HG03457 (cell line): ENCODE measurements at regions not wholly inside any gene's neighbourhood (a gene's known extent, or its start where the extent isn't known, plus 50 kb on each side); places are given as distances from the start of the nearest gene placed in this dataset.

ENCODE experiments used
- ATAC-seq: cut with Tn5 transposase; IDR thresholded peaks from one replicate; pipeline ENCODE4 v1.9.1; 2021; ENCODE audit warnings: moderate number of reproducible peaks; ENCODE audit not compliant: unreplicated experiment

GRCh38 chr9:80952363-80952922 lies 736.9 kb downstream of the TLE1 start:
- no peak for ATAC-seq

- ATAC-seq: no peak
These were observed 737.7 kb downstream of the TLE1 start for GRCh38 chr9:80951675-80952074.

DNA sequence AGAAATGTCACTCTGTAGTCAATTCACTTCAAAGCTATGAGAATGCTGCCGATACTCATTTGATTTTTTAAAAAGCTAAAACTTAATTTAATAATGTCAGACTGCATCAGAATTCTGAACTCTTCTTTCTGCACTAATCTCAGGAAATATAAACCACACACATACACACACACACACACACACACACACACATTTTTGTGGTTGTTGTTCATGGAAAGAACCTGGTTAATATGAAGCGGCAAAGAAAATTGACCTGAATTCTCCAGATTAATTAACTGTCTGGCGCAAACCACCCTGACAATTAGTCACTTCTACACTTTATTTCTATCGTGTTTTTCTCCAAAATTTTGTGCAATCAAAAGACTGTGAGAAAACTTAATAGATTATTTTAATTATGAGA lies 740.5 kb downstream of the TLE1 start:
- no peak for ATAC-seq

GRCh38 chr9:80948066-80948465 lies 741.3 kb downstream of the TLE1 start:
- no peak for ATAC-seq

- ATAC-seq: no peak
These were observed 742.7 kb downstream of the TLE1 start for GRCh38 chr9:80946496-80947170.

DNA sequence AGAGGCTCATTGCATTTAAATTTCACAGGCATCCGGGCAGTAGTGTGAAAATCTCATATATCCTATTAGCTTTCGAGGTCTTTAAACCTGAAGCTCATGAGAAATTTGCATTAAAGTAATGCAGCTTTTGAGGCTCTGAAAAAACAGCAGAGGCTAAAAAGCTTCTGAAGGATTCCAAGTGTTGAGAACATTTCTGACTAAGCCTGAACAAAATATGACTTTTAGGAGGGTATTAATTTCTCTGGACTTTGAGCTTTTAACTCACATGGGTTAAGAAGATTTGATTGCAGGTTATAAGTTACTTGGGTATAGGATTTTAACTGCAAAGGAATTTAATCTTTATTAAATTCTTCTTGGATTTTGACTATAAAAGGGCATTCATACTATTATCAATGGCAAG lies 743.9 kb downstream of the TLE1 start:
- no peak for ATAC-seq

DNA sequence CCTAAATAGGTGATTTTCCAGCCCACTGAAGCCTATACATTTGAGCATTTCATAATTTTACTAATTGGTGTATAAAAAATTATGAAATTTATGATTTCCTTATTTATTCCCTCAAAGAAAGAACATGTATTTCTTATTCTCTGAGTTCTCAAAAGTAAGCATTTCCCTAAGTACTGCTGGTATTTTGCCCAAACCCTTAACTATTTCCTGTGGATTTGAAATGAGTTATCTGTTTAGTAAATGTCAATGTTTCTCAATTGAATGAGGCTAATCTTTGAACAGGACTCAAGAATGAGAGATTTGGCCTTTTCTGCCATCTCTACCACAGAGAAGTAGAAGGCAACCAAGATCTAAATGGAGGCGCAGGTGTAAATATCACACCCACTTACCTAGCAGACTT lies 751.7 kb downstream of the TLE1 start:
- no peak for ATAC-seq

GRCh38 chr9:80934095-80934494 lies 755.3 kb downstream of the TLE1 start:
- no peak for ATAC-seq

DNA sequence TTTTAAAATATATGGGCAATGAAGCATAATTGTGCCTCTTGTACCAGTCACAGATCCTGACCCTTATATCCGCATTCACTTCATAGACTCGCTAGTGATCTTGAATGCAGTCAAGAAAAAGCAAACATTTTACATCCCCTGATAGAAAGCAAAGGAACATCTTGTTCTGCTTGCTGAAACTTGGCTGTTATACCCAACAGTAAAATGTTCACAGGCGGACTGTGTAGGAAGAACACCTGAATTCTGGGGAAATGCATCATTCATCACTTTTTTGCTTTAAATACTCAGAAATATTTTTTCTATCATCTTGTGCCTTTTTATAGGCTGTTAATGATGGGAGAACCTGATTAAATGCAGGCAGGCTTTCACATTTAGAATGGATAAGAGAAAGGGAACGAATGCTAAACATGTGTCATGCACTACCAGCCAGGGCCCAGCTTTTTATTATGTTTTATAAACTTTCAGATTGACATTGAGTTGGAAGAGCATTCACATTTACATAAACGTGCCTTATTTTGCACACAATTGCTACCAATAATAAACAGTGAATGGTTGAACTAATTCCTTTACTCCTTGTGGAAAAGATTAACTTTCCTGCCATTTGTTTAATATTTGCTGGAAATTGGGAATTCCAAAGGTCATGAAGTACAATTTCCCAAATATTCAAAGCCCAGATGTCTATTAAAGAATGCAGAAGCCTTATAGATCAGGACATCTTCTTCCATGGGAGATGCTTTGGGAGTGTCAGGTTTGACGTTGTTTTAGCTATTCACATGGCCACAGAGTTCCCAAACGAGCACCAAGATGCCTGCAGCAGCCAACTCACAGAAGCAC lies 756.2 kb downstream of the TLE1 start:
- no peak for ATAC-seq

- no peak for ATAC-seq
These were observed 757.2 kb downstream of the TLE1 start for GRCh38 chr9:80932181-80932580.

DNA sequence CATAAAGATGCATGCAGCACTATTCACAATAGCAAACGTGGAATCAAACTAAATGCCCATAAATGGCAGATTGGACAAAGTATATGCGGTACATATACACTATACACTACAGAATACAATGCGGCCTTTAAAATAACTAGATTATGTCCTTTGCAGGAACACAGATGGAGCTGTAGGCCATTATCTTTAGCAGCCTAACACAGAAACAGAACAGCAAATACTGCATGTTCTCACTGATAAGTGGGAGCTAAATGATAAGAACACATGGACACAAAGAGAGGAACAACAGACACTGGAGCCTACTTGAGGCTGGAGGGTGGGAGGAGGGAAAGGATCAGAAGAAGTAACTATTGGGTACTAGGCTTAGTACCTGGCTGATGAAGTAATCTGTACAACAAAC lies 758.2 kb downstream of the TLE1 start:
- no peak for ATAC-seq

DNA sequence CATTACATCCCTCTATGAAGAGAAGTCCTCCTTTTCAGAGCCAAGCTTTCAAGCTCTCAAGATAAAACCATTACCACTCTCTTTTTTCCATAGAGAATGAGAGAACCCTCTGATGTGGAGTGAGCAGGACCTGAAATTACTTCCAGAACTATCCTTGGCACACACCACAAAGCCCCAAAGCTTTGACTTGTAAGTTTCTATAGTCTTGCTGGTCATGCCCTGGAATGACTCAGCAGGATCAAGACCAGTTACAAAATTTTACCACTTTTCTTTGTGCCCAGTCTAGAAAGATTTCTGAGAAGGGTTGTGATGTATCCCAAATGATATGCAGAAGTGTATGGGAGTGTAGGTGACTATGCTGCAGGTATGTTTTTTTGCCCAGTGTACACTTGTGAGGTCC lies 760.6 kb downstream of the TLE1 start:
- ATAC-seq: no peak

DNA sequence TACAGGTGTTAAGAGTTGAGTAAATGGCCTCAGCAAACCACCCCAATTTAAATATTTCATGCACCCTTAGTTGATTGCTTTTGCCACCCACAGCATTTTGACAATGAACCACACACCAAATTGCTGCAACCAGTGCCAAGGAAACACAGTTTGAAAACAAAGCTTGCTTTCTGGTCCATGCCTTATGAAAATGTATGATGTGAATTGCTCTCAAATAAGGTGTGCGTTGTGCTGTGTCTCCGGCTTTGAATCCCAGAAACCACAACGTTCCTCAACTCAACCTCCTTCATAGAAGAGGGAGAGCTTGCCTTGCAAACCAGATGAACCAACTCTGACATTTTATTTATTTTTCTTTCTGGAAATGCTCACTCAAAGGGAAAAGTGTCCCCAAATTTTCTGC lies 762.7 kb downstream of the TLE1 start:
- ATAC-seq: no peak

DNA sequence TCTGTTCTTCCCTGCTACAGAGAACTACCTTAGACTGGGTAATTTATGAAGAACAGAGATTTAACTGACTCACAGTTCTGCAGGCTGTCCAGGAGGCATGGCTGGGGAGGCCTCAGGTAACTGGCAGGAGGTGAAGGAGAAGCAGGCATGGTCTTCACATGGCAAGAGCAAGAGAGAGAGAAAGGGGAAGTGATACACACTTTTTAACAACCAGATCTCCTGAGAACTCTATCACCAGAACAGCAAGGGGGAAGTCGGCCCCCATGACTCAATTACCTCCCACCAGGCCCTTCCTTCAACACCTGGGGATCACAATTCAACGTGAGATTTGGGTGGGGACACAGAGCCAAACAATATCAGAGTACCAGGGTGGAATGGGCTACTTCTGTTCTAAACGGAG lies 766.8 kb downstream of the TLE1 start:
- no peak for ATAC-seq

GRCh38 chr9:80906728-80907127 lies 782.6 kb downstream of the TLE1 start:
- ATAC-seq: no peak

DNA sequence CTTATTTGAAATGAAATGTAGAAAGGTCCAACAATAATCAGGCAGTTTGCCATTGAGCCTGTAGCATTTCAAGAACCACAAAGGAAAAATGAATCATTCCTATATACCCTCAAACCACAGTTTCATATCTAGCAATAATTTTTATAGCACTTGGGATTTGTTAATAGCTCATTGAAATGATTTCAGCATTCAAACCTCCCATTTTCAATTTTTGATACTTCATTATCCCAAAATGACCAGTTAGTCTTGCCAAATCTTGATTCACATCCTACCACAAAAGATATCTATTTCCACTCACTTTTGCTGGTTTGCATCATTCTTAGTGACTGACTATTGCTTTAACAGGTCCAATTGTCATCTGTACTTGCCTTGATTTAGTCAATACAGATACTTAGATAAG lies 790.1 kb downstream of the TLE1 start:
- ATAC-seq: no peak

DNA sequence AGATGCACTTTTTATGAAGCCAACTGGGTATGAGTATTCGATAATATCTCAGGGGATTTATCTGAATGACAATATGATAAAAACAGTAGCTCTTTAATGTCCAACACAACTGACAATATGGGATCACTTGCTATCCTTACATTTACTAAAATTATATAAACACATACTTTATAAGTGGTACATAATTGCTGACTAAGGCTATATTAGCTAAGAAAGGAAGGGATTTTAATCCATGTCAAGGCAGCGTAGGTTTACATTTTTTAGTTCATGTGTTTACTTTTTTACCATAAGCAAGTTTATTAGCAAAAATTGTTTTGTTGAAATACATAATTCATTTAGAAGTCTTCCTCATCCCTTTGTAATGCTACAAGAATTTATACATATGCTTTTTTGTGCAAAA lies 796.2 kb downstream of the TLE1 start:
- ATAC-seq: no peak

DNA sequence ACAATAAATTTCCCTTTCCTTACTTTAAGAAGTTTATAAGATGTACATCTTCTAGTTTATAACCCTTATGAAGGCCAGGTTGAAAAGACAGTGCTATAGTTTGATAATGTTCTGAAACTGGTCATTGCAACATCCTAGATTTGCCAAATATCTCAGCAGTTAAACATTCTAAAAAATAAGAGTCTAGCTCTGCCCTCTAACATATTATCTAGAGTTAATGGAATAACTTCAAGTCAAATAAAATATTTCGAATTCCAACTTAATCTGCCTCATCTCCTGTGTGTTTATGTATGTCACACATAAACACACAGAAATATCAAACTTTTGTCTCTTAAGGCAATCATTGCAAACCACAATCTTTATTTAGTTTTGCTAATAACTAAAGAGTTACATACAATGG lies 796.6 kb downstream of the TLE1 start:
- ATAC-seq: no peak

- no peak for ATAC-seq
These were observed 799.2 kb downstream of the TLE1 start for GRCh38 chr9:80890124-80890523.

- ATAC-seq: no peak
These were observed 803.5 kb downstream of the TLE1 start for GRCh38 chr9:80885894-80886293.

DNA sequence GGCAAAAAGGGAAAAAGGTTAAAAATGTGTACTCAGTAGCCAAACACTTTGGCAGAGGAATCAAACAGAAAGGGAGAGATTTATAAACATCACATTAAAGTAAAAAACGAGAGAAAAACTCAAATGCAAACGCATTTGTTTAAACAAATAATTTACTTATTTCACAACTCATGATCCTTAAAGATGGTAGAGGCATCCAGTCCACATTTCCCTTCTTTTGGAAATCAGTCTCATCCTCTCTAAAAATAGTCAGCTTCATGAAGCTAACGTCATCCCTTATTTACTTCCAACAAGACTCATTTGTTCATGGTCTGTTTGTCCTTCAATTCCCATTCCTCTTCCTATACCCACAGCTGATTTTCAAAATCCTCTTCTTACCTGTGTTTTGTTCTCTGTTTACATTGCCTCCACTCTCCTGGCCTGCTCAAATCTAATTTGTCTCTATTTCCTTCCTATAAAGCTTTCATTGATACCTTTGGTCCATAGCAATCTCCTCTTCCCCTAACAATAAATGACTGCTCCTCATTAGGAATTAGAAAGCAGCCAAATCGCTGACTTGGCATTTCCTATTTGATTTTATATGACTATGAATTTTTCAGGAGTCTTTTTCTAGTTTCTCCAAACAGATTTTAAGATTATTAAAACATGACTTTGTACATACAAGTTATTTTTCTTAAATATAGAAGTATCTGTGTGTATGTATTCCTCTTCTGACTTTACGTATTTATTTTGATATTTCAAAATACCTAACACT lies 805.3 kb downstream of the TLE1 start:
- no peak for ATAC-seq

GRCh38 chr9:80883426-80883825 lies 805.9 kb downstream of the TLE1 start:
- no peak for ATAC-seq
